ENCODE measurements at regions not wholly inside any gene's neighbourhood (a gene's known extent, or its start where the extent isn't known, plus 50 kb on each side); places are given as distances from the start of the nearest gene placed in this dataset.
"Not testable (repeated sequence)": the region's sequence is repeated elsewhere in the genome, so short reads cannot be mapped to it uniquely, and the experiment has no call there.

- DNase-seq: no peak
These were observed 80.8 kb upstream of the SLC8A3 start for GRCh38 chr14:70269582-70269981.

- no peak for DNase-seq
These were observed 80.0 kb upstream of the SLC8A3 start for GRCh38 chr14:70268760-70269159.

DNA sequence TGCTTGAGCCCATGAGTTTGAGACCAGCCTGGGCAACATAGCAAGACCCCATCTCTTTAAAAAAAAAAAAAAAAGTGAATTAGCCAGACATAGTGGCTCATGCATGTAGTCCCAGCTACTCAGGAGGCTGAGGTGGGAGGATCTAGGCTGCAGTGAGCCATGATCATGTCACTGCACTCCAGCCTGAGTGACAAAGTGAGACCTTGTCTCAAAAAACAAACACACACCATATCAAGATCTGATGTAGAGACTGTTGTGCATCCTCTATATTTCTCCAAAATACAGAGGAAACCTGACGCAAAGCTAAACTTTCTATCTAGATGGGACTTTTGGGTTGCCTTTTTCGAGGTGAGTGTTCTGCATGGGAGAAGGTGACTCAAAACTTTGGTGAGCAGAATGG, 77.4 kb upstream of the SLC8A3 start:
- DNase-seq: no peak

DNA sequence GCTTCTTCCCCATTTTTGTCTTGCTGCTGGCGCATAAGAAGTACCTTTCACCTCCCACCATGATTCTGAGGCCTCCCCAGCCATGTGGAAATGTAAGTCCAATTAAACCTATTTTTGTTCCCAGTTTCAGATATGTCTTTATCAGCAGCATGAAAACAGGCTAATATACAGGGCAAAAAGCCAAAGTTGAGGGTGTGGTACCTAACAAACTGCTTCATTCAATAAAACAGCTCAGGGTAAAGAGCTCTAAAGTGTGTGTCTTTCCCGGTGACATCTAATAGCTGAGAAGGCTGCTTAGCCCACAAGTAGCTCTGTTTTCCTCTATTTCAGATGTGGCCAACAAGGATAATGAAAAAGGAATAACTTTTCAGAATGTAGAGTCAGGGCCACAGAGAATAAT, 76.7 kb upstream of the SLC8A3 start:
- no peak for DNase-seq

- DNase-seq: no peak
These were observed 70.7 kb upstream of the SLC8A3 start for GRCh38 chr14:70259420-70259819.

DNA sequence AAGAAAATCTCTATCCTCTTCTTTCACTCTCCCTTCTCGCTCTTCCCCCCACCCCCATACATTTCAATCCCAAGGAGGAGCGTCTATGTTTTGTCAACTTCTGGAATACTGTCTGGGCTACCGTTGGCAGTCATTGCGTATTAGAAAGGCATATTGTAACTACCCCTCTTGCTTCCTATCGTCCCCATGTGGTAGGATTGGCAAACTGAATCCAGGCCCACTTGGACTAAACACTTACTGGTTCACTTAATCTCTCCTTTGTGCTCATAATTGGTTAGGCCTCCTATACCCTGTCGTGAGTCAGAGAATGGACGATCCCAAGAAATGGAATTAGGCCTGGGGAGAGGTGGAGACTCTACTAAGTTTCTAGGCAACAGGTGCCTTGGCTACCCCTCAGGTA, 68.8 kb upstream of the SLC8A3 start:
- no peak for DNase-seq

- no peak for DNase-seq
These were observed 67.8 kb upstream of the SLC8A3 start for GRCh38 chr14:70256601-70257000.

GRCh38 chr14:70255071-70256057, 66.6 kb upstream of the SLC8A3 start:
- not testable (repeated sequence) for DNase-seq

DNA sequence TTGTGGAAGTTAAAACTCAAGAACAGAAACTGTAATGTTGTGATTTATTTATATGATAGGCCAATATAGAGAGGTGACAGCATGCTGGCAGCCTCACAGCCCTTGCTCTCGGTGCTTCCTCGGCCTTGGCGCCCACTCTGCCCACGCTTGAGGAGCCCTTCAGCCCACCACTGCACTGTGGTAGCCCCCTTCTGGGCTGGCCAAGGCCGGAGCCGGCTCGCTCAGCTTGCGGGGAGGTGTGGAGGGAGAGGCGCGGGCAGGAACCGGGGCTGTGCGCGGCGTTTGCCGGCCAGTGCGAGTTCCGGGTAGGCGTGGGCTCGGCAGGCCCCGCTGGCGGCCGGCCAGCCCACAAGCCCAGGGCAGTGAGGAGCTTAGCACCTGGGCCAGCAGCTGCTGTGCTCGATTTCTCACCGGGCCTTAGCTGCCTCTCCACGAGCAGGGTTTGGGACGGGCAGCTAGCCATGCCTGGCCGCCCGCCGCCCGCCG, 65.8 kb upstream of the SLC8A3 start:
- DNase-seq: peak; percentile 6

- not testable (repeated sequence) for DNase-seq
These were observed 64.8 kb upstream of the SLC8A3 start for GRCh38 chr14:70253547-70253946.

DNA sequence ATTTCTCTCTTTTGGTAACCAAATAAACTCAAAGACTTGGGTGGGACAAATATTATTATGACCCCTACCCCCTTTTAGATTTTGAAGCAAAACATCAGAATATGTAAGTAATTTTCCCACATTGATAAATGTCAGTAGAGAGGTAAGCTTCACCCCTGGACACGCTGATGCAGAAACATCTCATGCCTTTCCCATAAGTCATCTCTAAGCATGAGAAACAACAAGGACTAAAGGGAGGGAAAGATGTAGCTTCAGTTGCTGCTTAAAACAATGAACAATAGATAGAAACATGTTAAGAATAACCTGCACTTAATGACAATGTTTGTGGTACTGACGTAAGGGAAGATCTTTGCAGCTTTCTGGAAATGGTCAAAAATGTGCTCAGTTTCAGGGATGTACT, 56.3 kb upstream of the SLC8A3 start:
- DNase-seq: no peak

DNA sequence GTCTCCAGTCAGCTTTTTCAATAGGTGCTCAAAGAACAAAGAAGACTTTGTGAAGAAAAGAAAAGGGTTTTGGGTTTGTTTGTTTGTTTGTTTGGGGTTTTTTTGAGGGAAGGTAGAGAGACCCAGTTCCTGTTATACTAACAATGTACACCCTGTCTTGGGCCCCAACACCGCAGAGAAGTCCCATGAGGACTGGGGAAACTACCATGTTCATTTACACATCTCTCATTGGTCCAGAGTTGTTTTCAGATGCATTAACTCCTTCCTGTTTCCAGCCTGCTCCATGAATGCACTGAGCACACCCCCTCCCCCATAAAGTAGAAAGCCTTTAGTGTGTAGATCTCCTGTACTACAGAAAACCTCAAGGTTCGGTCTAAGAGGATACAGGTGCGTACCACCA, 51.1 kb upstream of the SLC8A3 start:
- DNase-seq: no peak

DNA sequence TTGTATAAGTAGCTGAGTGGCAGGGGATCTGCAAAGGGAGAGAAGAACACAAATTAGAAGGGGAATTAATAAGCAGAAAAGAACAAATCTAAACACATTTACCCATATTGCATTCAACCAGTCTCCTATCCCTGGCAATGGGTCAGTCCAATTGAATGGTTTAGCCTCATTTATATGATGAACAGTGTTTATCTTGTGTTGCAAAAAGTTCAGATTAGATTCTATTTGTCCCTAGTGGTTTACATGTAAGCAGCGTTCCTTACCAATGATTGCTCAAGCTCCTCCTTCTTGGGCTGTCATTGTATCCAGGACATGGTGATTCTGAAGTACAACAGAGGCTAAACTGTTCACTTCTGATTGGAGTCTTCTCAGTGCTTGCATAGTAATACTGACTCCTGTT, 49.9 kb upstream of the SLC8A3 start:
- not testable (repeated sequence) for DNase-seq
